K562 (cell line): ENCODE measurements at regions not wholly inside any gene's neighbourhood (a gene's known extent, or its start where the extent isn't known, plus 50 kb on each side); places are given as distances from the start of the nearest gene placed in this dataset.

Experiments
- KDM5B ChIP-seq: fragments of 200-600 bp; sonication (generic); IDR thresholded peaks from 2 replicates; pipeline ENCODE4 v1.6.1; 2012; ENCODE audit warnings: low read depth, mild to moderate bottlenecking, moderate library complexity, low read length, control low read depth, inconsistent platforms; ENCODE audit not compliant: insufficient replicate concordance
- ZNF175 ChIP-seq: fragments of 200-800 bp; sonication (Bioruptor generic); IDR thresholded peaks from 2 replicates; pipeline ENCODE4 v1.6.1; 2016; ENCODE audit warnings: low read depth, mild to moderate bottlenecking, missing genetic modification characterization, missing compliant biosample characterization
- TF ChIP-seq, protein P1 (sequence below): fragments of 450-650 bp; formaldehyde crosslinking; IDR thresholded peaks from 2 replicates; pipeline ENCODE4 v1.4.0; 2020; ENCODE audit warnings: mild to moderate bottlenecking, moderate library complexity

GRCh38 chr16:11474617-11475291 lies 112.0 kb downstream of the LITAF start:
- TF ChIP-seq ZNF175 (no peak), KDM5B (no peak)
- TF ChIP-seq, protein P1, sequence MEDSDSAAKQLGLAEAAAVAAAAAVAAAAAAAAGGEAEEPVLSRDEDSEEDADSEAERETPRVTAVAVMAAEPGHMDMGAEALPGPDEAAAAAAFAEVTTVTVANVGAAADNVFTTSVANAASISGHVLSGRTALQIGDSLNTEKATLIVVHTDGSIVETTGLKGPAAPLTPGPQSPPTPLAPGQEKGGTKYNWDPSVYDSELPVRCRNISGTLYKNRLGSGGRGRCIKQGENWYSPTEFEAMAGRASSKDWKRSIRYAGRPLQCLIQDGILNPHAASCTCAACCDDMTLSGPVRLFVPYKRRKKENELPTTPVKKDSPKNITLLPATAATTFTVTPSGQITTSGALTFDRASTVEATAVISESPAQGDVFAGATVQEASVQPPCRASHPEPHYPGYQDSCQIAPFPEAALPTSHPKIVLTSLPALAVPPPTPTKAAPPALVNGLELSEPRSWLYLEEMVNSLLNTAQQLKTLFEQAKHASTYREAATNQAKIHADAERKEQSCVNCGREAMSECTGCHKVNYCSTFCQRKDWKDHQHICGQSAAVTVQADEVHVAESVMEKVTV (CRISPR knock-in tag): no peak
